OCI-LY1 (cell line): ENCODE measurements at regions not wholly inside any gene's neighbourhood (a gene's known extent, or its start where the extent isn't known, plus 50 kb on each side); places are given as distances from the start of the nearest gene placed in this dataset.

Experiments
- H2AFZ ChIP-seq: fragments of 200-600 bp; sonication (generic), shearing (Covaris generic); 2 replicates; pipeline ENCODE4 v1.6.0; 2014; ENCODE audit warnings: antibody characterized with exemption, mild to moderate bottlenecking, low read length
- H3F3A ChIP-seq: fragments of 200-600 bp; sonication (generic), shearing (Covaris generic); 2 replicates; pipeline ENCODE4 v1.6.0; 2014; ENCODE audit warnings: mild to moderate bottlenecking, antibody characterized with exemption, low read length, moderate library complexity; ENCODE audit not compliant: insufficient read depth
- H3K27ac ChIP-seq: fragments of 200-600 bp; sonication (generic); 2 replicates; pipeline ENCODE4 v1.5.1; 2014; ENCODE audit warnings: low read length, mixed run types, mild to moderate bottlenecking, low read depth; ENCODE audit not compliant: poor library complexity, severe bottlenecking
- H3K27me3 ChIP-seq: fragments of 200-600 bp; sonication (generic); 2 replicates; pipeline ENCODE4 v1.6.0; 2014; ENCODE audit warnings: antibody characterized with exemption, mild to moderate bottlenecking, low read length, moderate library complexity; ENCODE audit not compliant: insufficient read depth
- H3K36me3 ChIP-seq: fragments of 200-600 bp; sonication (generic); 2 replicates; pipeline ENCODE4 v1.6.1; 2014; ENCODE audit warnings: mild to moderate bottlenecking, antibody characterized with exemption, low read length, moderate library complexity, mixed read lengths; ENCODE audit not compliant: insufficient read depth
- H3K4me1 ChIP-seq: fragments of 200-600 bp; sonication (generic); 2 replicates; pipeline ENCODE4 v1.5.1; 2014; ENCODE audit warnings: mild to moderate bottlenecking, low read length, moderate library complexity; ENCODE audit not compliant: insufficient read depth, severe bottlenecking
- H3K4me2 ChIP-seq: fragments of 200-600 bp; sonication (generic), shearing (Covaris generic); 2 replicates; pipeline ENCODE4 v1.6.1; 2014; ENCODE audit warnings: low read length
- H3K4me3 ChIP-seq: fragments of 200-600 bp; sonication (generic); 2 replicates; pipeline ENCODE4 v1.5.1; 2014; ENCODE audit warnings: low read length, low read depth, mild to moderate bottlenecking, mixed read lengths; ENCODE audit not compliant: poor library complexity, severe bottlenecking
- H3K79me2 ChIP-seq: fragments of 200-600 bp; shearing (Covaris generic); 2 replicates; pipeline ENCODE4 v1.6.1; 2016; ENCODE audit warnings: mixed run types, low read length, mixed read lengths; ENCODE audit not compliant: insufficient read depth
- H3K9ac ChIP-seq: fragments of 200-600 bp; sonication (generic), shearing (Covaris generic); 2 replicates; pipeline ENCODE4 v1.6.1; 2014; ENCODE audit warnings: mild to moderate bottlenecking, low read length, mixed read lengths
- H3K9me2 ChIP-seq: fragments of 200-600 bp; sonication (generic), shearing (Covaris generic); 2 replicates; pipeline ENCODE4 v1.6.1; 2014; ENCODE audit warnings: low read depth, mild to moderate bottlenecking, low read length, mixed read lengths
- H3K9me3 ChIP-seq: fragments of 200-600 bp; shearing (Covaris generic); 2 replicates; pipeline ENCODE4 v1.6.1; 2014; ENCODE audit warnings: low read length, mixed read lengths
- H4K20me1 ChIP-seq: fragments of 200-600 bp; sonication (generic), shearing (Covaris generic); 2 replicates; pipeline ENCODE4 v1.6.0; 2016; ENCODE audit warnings: mild to moderate bottlenecking, low read length; ENCODE audit not compliant: insufficient read depth
- CTCF ChIP-seq: fragments of 200-600 bp; sonication (generic), shearing (Covaris generic); IDR thresholded peaks from 2 replicates; pipeline ENCODE4 v1.5.1; 2017; ENCODE audit warnings: mild to moderate bottlenecking, antibody characterized with exemption, low read length, moderate library complexity, mixed read lengths
- EZH2 ChIP-seq: fragments of 200-600 bp; sonication (generic), shearing (Covaris generic); IDR thresholded peaks from 2 replicates; pipeline ENCODE4 v1.8.0; 2017; ENCODE audit warnings: borderline replicate concordance, mixed run types, mild to moderate bottlenecking, antibody characterized with exemption, low read length, moderate library complexity, mixed read lengths

GRCh38 chr4:13703096-13703495 lies 75.6 kb upstream of the BOD1L1 start:
- H3K27ac ChIP-seq = no peak overlapping the region
- no peaks in the 10 kb centered on the region for H3K79me2 ChIP-seq

GRCh38 chr4:13704035-13704434 lies 76.5 kb upstream of the BOD1L1 start:
- H3K36me3 ChIP-seq = no peaks in the 10 kb centered on the region
- no peak overlapping the region for H3K4me3 ChIP-seq
- no peak for TF ChIP-seq EZH2
- no peaks in the 10 kb centered on the region for H3K9me3 ChIP-seq
- H4K20me1 ChIP-seq = no peaks in the 10 kb centered on the region
- no peak overlapping the region for H3K27ac ChIP-seq
- H3K9me2 ChIP-seq = no peaks in the 10 kb centered on the region
- H3K27me3 ChIP-seq = no peaks in the 10 kb centered on the region
- H3K4me2 ChIP-seq = no peak overlapping the region
- no peaks in the 10 kb centered on the region for H3F3A ChIP-seq
- H3K9ac ChIP-seq = no peak overlapping the region
- H3K79me2 ChIP-seq = no peaks in the 10 kb centered on the region
- no peaks in the 10 kb centered on the region for H3K4me1 ChIP-seq
- H2AFZ ChIP-seq = no peak overlapping the region

More at GRCh38 chr4:13703096-13703495, 75.6 kb upstream of the BOD1L1 start:
- Histone ChIP-seq H3K9me2 (no peaks in the 10 kb centered on the region), H2AFZ (no peak overlapping the region), H3K36me3 (no peaks in the 10 kb centered on the region), H3K9ac (no peak overlapping the region), H3K4me1 (no peaks in the 10 kb centered on the region), H3K4me3 (no peak overlapping the region), H4K20me1 (no peaks in the 10 kb centered on the region), H3F3A (no peaks in the 10 kb centered on the region), H3K27me3 (no peaks in the 10 kb centered on the region), H3K4me2 (no peak overlapping the region), H3K9me3 (no peaks in the 10 kb centered on the region)
- TF ChIP-seq CTCF (no peak), EZH2 (no peak)

GRCh38 chr4:13704761-13705160 lies 77.2 kb upstream of the BOD1L1 start:
- H3K4me2 ChIP-seq = no peak overlapping the region
- H4K20me1 ChIP-seq = no peaks in the 10 kb centered on the region
- no peak overlapping the region for H3K27ac ChIP-seq
- H3K9me2 ChIP-seq = no peaks in the 10 kb centered on the region
- no peak overlapping the region for H2AFZ ChIP-seq
- no peaks in the 10 kb centered on the region for H3K4me1 ChIP-seq
- H3K9me3 ChIP-seq = no peaks in the 10 kb centered on the region
- H3K36me3 ChIP-seq = no peaks in the 10 kb centered on the region
- H3F3A ChIP-seq = no peaks in the 10 kb centered on the region
- no peaks in the 10 kb centered on the region for H3K27me3 ChIP-seq
- no peak overlapping the region for H3K9ac ChIP-seq
- TF ChIP-seq CTCF = no peak
- TF ChIP-seq EZH2 = no peak
- no peaks in the 10 kb centered on the region for H3K79me2 ChIP-seq
- H3K4me3 ChIP-seq = no peak overlapping the region

GRCh38 chr4:13705521-13706041 lies 78.1 kb upstream of the BOD1L1 start:
- no peaks in the 10 kb centered on the region for H3K9me3 ChIP-seq
- no peak overlapping the region for H3K9ac ChIP-seq
- H4K20me1 ChIP-seq = no peaks in the 10 kb centered on the region
- no peaks in the 10 kb centered on the region for H3K79me2 ChIP-seq
- TF ChIP-seq EZH2 = no peak
- TF ChIP-seq CTCF = no peak
- no peak overlapping the region for H3K4me3 ChIP-seq
- H3K36me3 ChIP-seq = no peaks in the 10 kb centered on the region
- no peaks in the 10 kb centered on the region for H3K4me1 ChIP-seq
- no peaks in the 10 kb centered on the region for H3K9me2 ChIP-seq
- H3F3A ChIP-seq = no peaks in the 10 kb centered on the region
- no peaks in the 10 kb centered on the region for H3K27me3 ChIP-seq
- H2AFZ ChIP-seq = no peak overlapping the region
- H3K4me2 ChIP-seq = no peak overlapping the region
- no peak overlapping the region for H3K27ac ChIP-seq
